ENCODE measurements at regions not wholly inside any gene's neighbourhood (a gene's known extent, or its start where the extent isn't known, plus 50 kb on each side); places are given as distances from the start of the nearest gene placed in this dataset.

- no peaks in the 10 kb centered on the region for H3K36me3 ChIP-seq
- intact Hi-C loops (cut with DNase I): no loop called here
- no peaks in the 10 kb centered on the region for H3K9me3 ChIP-seq
- TF ChIP-seq CTCF (IDR thresholded peaks at IDR 0.05) (no peak), POLR2AphosphoS5 (IDR thresholded peaks at IDR 0.05) (no peak), POLR2A (IDR thresholded peaks at IDR 0.05) (no peak)
- no peaks in the 10 kb centered on the region for H3K27me3 ChIP-seq (replicated peaks; ENCODE audit: insufficient read depth)
- no peak overlapping the region for H3K27ac ChIP-seq
- no peaks in the 10 kb centered on the region for H3K4me1 ChIP-seq (replicated peaks)
- DNase-seq (ENCODE audit: low spot score): no peak
- no peak overlapping the region for H3K4me3 ChIP-seq
- 76% methylated on average over 2 of the region's 2 CpGs for WGBS
Measured at GRCh38 chr9:100679834-100680233, 102.0 kb downstream of the CAVIN4 start.

- H3K9me3 ChIP-seq: no peaks in the 10 kb centered on the region
- H3K27me3 ChIP-seq (replicated peaks; ENCODE audit: insufficient read depth): no peaks in the 10 kb centered on the region
- intact Hi-C loops (cut with DNase I): no loop called here
- no peak for DNase-seq (ENCODE audit: low spot score)
- no peaks in the 10 kb centered on the region for H3K36me3 ChIP-seq
- no peak overlapping the region for H3K27ac ChIP-seq
- TF ChIP-seq POLR2AphosphoS5 (IDR thresholded peaks at IDR 0.05): no peak
- TF ChIP-seq POLR2A (IDR thresholded peaks at IDR 0.05): no peak
- TF ChIP-seq CTCF (IDR thresholded peaks at IDR 0.05): no peak
- 83% methylated on average over 2 of the region's 2 CpGs for WGBS
- H3K4me1 ChIP-seq (replicated peaks): no peaks in the 10 kb centered on the region
- H3K4me3 ChIP-seq: no peak overlapping the region
Measured at GRCh38 chr9:100686420-100686819, 108.5 kb downstream of the CAVIN4 start.

GRCh38 chr9:100689635-100690034 is 111.8 kb downstream of the CAVIN4 start:
- no peaks in the 10 kb centered on the region for H3K27me3 ChIP-seq (replicated peaks; ENCODE audit: insufficient read depth)
- WGBS: 80% methylated on average over 3 of the region's 3 CpGs
- intact Hi-C loops (cut with DNase I): no loop called here
- H3K4me3 ChIP-seq: no peak overlapping the region
- TF ChIP-seq POLR2AphosphoS5 (IDR thresholded peaks at IDR 0.05): no peak
- TF ChIP-seq CTCF (IDR thresholded peaks at IDR 0.05): no peak
- TF ChIP-seq POLR2A (IDR thresholded peaks at IDR 0.05): no peak
- H3K9me3 ChIP-seq: no peaks in the 10 kb centered on the region
- no peak for DNase-seq (ENCODE audit: low spot score)
- no peak overlapping the region for H3K27ac ChIP-seq
- no peaks in the 10 kb centered on the region for H3K36me3 ChIP-seq
- no peaks in the 10 kb centered on the region for H3K4me1 ChIP-seq (replicated peaks)

- 92% methylated on average over 5 of the region's 5 CpGs for WGBS
- intact Hi-C loops (cut with DNase I): no loop called here
Measured at GRCh38 chr9:100690438-100690837, 112.6 kb downstream of the CAVIN4 start.

More at GRCh38 chr9:100690438-100690837, 112.6 kb downstream of the CAVIN4 start:
- Histone ChIP-seq H3K36me3 (no peaks in the 10 kb centered on the region), H3K27me3 (replicated peaks; ENCODE audit: insufficient read depth) (no peaks in the 10 kb centered on the region), H3K4me3 (no peak overlapping the region), H3K9me3 (no peaks in the 10 kb centered on the region), H3K4me1 (replicated peaks) (no peaks in the 10 kb centered on the region), H3K27ac (no peak overlapping the region)
- no peak for DNase-seq (ENCODE audit: low spot score)
- no peak for TF ChIP-seq POLR2A (IDR thresholded peaks at IDR 0.05)
- no peak for TF ChIP-seq POLR2AphosphoS5 (IDR thresholded peaks at IDR 0.05)
- TF ChIP-seq CTCF (IDR thresholded peaks at IDR 0.05): no peak

Measured in prostate gland (tissue), 2 donors.